GM12878 (cell line): ENCODE measurements at regions not wholly inside any gene's neighbourhood (a gene's known extent, or its start where the extent isn't known, plus 50 kb on each side); places are given as distances from the start of the nearest gene placed in this dataset.

Experiments used
- ATAC-seq: fragments of 200-7000 bp; cut with Tn5 transposase; 3 replicates; pipeline ENCODE4 v1.9.1; 2020; ENCODE audit warnings: mild to moderate bottlenecking, moderate library complexity
- BruUV-seq: library from RNA; stranded (reverse); fragments of 400-500 nt; replicated peaks from 2 replicates; lab custom pipeline; 2021; lab: Mats Ljungman, UMichigan
- CTCF ChIA-PET: fragments of 300-600 bp; sonication (Branson Sonifier 250); formaldehyde crosslinking; extraction: SDS; loops from one replicate; lab custom pipeline; 2021; ENCODE audit warnings: inconsistent platforms; lab: Yijun Ruan, JAX
- POLR2A ChIA-PET: fragments of 350-600 bp; formaldehyde crosslinking; extraction: SDS; loops from one replicate; lab custom pipeline; 2021; ENCODE audit warnings: inconsistent platforms; lab: Charles Lee
- RAD21 ChIA-PET: fragments of 300-600 bp; sonication (Branson Sonifier 250); formaldehyde crosslinking; loops from one replicate; lab custom pipeline; 2023; ENCODE audit warnings: antibody characterized with exemption; ENCODE audit not compliant: unreplicated experiment; lab: Charles Lee
- SMC1A ChIA-PET: fragments of 300-600 bp; sonication (Branson Sonifier 250); formaldehyde crosslinking; loops from one replicate; lab custom pipeline; 2023; ENCODE audit not compliant: unreplicated experiment, uncharacterized antibody; lab: Charles Lee
- DNase-seq: peaks from one replicate; pipeline ENCODE4 v3.0.0-alpha.2; 2011; ENCODE audit warnings: low read depth, low spot score
- FAIRE-seq: peaks from 3 replicates; lab custom pipeline; 2011; peaks lifted over from hg19 to GRCh38; lab: Jason Lieb, UNC
- H2AFZ ChIP-seq: 2 replicates; pipeline ENCODE4 v1.6.0; 2011; ENCODE audit warnings: low read depth, low read length, control low read depth; ENCODE audit not compliant: control insufficient read depth
- H3K27ac ChIP-seq: 2 replicates; pipeline ENCODE4 v1.5.1; 2011; ENCODE audit warnings: control low read depth; ENCODE audit not compliant: control insufficient read depth, insufficient read depth
- H3K27me3 ChIP-seq, 2 experiments: replicated peaks in 1 of 2; 2 replicates each; pipeline versions ENCODE4 v1.6.0 to v1.6.1; 2011; ENCODE audit warnings: low read length in 1 of 2; ENCODE audit not compliant: control insufficient read depth in 2 of 2, insufficient read depth in 2 of 2
- H3K36me3 ChIP-seq, 2 experiments: 2 replicates each; pipeline ENCODE4 v1.5.1; 2011; ENCODE audit warnings: low read length in 1 of 2; ENCODE audit not compliant: control insufficient read depth in 2 of 2, insufficient read depth in 2 of 2
- H3K4me1 ChIP-seq: 2 replicates; pipeline ENCODE4 v1.6.1; 2011; ENCODE audit warnings: mild to moderate bottlenecking, low read length, moderate library complexity, mixed read lengths; ENCODE audit not compliant: control insufficient read depth, insufficient read depth
- H3K4me2 ChIP-seq: 2 replicates; pipeline ENCODE4 v1.6.0; 2011; ENCODE audit warnings: control low read depth; ENCODE audit not compliant: control insufficient read depth, insufficient read depth
- H3K4me3 ChIP-seq: fragments of 200-600 bp; sonication (generic); 2 replicates; pipeline ENCODE4 v1.5.1; 2016
- H3K79me2 ChIP-seq: 2 replicates; pipeline ENCODE4 v1.6.0; 2011; ENCODE audit warnings: low read length; ENCODE audit not compliant: control insufficient read depth, insufficient read depth
- H3K9ac ChIP-seq: 2 replicates; pipeline ENCODE4 v1.8.0; 2011; ENCODE audit warnings: low read length, control low read depth, mixed read lengths; ENCODE audit not compliant: control insufficient read depth, insufficient read depth
- H3K9me3 ChIP-seq: replicated peaks from 3 replicates; pipeline ENCODE4 v1.5.1; 2011; ENCODE audit warnings: mild to moderate bottlenecking, low read length; ENCODE audit not compliant: control insufficient read depth, insufficient read depth
- H4K20me1 ChIP-seq: 2 replicates; pipeline ENCODE4 v1.6.0; 2011; ENCODE audit not compliant: control insufficient read depth, insufficient read depth
- BCL11A ChIP-seq: IDR thresholded peaks from 2 replicates; pipeline ENCODE4 v1.6.1; 2011; ENCODE audit warnings: low read depth, low read length
- CEBPB ChIP-seq, 2 experiments: fragments of 150-350 bp in 1 of 2; IDR thresholded peaks; 2 replicates each; pipeline ENCODE4 v1.6.1; 2012 to 2014; ENCODE audit warnings: low read depth in 2 of 2, low read length in 2 of 2, borderline replicate concordance in 1 of 2, inconsistent platforms in 1 of 2
- HCFC1 ChIP-seq: fragments of 150-350 bp; IDR thresholded peaks from 2 replicates; pipeline ENCODE4 v1.6.1; 2014; ENCODE audit warnings: low read length
- RBBP5 ChIP-seq: fragments of 200-600 bp; sonication (generic); conservative IDR thresholded peaks from 2 replicates; pipeline ENCODE4 v1.6.1; 2016
- RFX5 ChIP-seq: IDR thresholded peaks from 2 replicates; pipeline ENCODE4 v1.6.1; 2011; ENCODE audit warnings: low read depth, low read length, improper control_type of control experiment
- STAT1 ChIP-seq: fragments of 450-650 bp; conservative IDR thresholded peaks from 2 replicates; pipeline ENCODE4 v1.6.1; 2014; ENCODE audit warnings: antibody characterized with exemption, mild to moderate bottlenecking
- WRNIP1 ChIP-seq: IDR thresholded peaks from 2 replicates; pipeline ENCODE4 v1.6.1; 2011; ENCODE audit warnings: low read depth, low read length, improper control_type of control experiment, borderline replicate concordance
- ZBTB11 ChIP-seq: fragments of 450-650 bp; formaldehyde crosslinking; IDR thresholded peaks from 2 replicates; pipeline ENCODE4 v1.5.0; 2022; ENCODE audit warnings: mild to moderate bottlenecking, missing genetic modification characterization
- ZNF622 ChIP-seq: fragments of 450-650 bp; IDR thresholded peaks from 2 replicates; pipeline ENCODE4 v1.6.1; 2017; ENCODE audit warnings: mild to moderate bottlenecking, inconsistent platforms
- ZSCAN29 ChIP-seq: fragments of 450-650 bp; IDR thresholded peaks from 2 replicates; pipeline ENCODE4 v1.6.1; 2017; ENCODE audit warnings: mild to moderate bottlenecking, moderate library complexity
- WGBS: methylation state at CpG from one replicate; pipeline ENCODE4 v1.1.6; 2016; ENCODE audit warnings: low lambda C conversion rate; ENCODE audit not compliant: insufficient replicate concordance, insufficient coverage; ENCODE audit errors: missing lambda C conversion rate; 5-methylcytosine and 5-hydroxymethylcytosine counted together
- in situ Hi-C: fragments of 300-500 bp; cut with MboI; formaldehyde crosslinking; loops from 9 replicates; pipeline ENCODE4 v1.14.3; 2018; ENCODE audit warnings: mixed read lengths
- intact Hi-C: fragments of 100-400 bp; cut with micrococcal nuclease; formaldehyde crosslinking; loops from one replicate; pipeline ENCODE4 v1.14.2; 2022; ENCODE audit not compliant: unreplicated experiment
- TF ChIP-seq, protein P1 (sequence below): IDR thresholded peaks from 2 replicates; pipeline ENCODE4 v1.6.1; 2012; ENCODE audit warnings: improper control_type of control experiment, low read depth, low read length; ENCODE audit not compliant: insufficient replicate concordance

DNA sequence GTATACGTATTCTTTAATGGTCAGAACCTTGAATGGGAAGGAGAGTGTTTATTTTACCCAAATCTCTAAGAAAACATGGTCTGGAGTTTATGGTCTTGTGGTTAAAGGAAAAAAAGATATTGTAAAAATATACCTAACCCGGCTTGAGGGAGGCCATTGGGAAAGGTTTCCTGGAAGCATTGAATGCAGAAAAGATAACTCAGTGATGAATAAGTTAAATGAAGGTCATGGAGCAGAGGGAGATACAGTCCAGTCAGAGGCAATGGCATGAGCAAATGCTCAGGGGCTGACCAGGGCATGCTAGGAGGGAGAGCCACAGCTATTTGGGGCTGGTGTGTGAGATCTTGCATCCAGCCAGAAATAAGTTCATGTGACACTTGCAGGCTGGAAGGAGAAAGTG lies 430.4 kb upstream of the CDH5 start:
- ChIA-PET SMC1A (no interaction called here), CTCF (interaction anchor here (1.1 kb wide), 1 partner anchor 19 kb away, joined by 3 read pairs; no protein-coding TSS in a partner anchor), POLR2A (no interaction called here), RAD21 (no interaction called here)
- Histone ChIP-seq H2AFZ (no peak overlapping the region), H4K20me1 (no peaks in the 10 kb centered on the region), H3K4me1 (no peaks in the 10 kb centered on the region), H3K9me3 (no peaks in the 10 kb centered on the region), H3K27me3 (no peaks in the 10 kb centered on the region), H3K79me2 (no peaks in the 10 kb centered on the region), H3K4me2 (no peak overlapping the region), H3K9ac (no peak overlapping the region), H3K36me3 (no peaks in the 10 kb centered on the region), H3K27ac (no peak overlapping the region), H3K4me3 (no peak overlapping the region)
- intact Hi-C loops, result no loop called here
- no TSS peak for BruUV-seq
- no peak for FAIRE-seq
- no peak for DNase-seq
- ATAC-seq, result no peak
- in situ Hi-C loops, result no loop called here
- no peak for TF ChIP-seq ZSCAN29
- no peak for TF ChIP-seq ZNF622
- no peak for TF ChIP-seq CEBPB (IDR thresholded peaks at IDR 0.05; ENCODE audit: borderline replicate concordance in 1 of 2, low read depth in 2 of 2, low read length in 2 of 2)
- 5% methylated on average over 2 of the region's 2 CpGs for WGBS

DNA sequence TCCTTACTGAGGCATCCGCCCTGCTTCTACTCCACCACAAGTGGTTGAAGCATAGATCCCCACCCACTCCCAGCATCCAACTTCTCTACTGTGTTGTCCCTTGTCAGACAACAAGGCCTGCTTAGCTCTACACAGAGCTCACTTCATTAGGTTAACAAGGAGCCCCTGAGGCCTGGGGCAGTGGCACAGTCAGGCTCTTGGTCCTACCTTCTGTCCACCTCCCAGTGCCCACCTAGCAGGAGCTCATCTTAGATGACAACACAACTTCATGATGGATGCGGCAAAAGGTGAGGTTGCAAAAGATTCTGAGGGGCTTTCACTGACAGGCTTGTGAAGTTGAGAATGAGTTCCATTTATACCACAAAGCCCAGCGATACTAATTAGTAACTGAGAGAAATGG lies 432.0 kb upstream of the CDH5 start:
- no peak overlapping the region for H2AFZ ChIP-seq
- ChIA-PET SMC1A (no interaction called here), CTCF (no interaction called here), POLR2A (no interaction called here), RAD21 (no interaction called here)
- no peak for FAIRE-seq
- H3K4me3 ChIP-seq, result no peak overlapping the region
- intact Hi-C loops, result no loop called here
- no peaks in the 10 kb centered on the region for H3K36me3 ChIP-seq
- no peak overlapping the region for H3K4me2 ChIP-seq
- in situ Hi-C loops, result no loop called here
- no peaks in the 10 kb centered on the region for H4K20me1 ChIP-seq
- DNase-seq, result no peak
- H3K79me2 ChIP-seq, result no peaks in the 10 kb centered on the region
- no TSS peak for BruUV-seq
- no peaks in the 10 kb centered on the region for H3K9me3 ChIP-seq
- H3K27me3 ChIP-seq, result no peaks in the 10 kb centered on the region
- no peaks in the 10 kb centered on the region for H3K4me1 ChIP-seq
- H3K27ac ChIP-seq, result no peak overlapping the region
- no peak for ATAC-seq
- H3K9ac ChIP-seq, result no peak overlapping the region
- 57% methylated on average over 3 of the region's 3 CpGs for WGBS
- no peak for TF ChIP-seq RBBP5
- TF ChIP-seq HCFC1, result no peak
- no peak for TF ChIP-seq BCL11A
- TF ChIP-seq WRNIP1, result no peak
- no peak for TF ChIP-seq STAT1
- TF ChIP-seq RFX5, result no peak
- no peak for TF ChIP-seq ZBTB11 (CRISPR knock-in tag)
- TF ChIP-seq, protein P1, sequence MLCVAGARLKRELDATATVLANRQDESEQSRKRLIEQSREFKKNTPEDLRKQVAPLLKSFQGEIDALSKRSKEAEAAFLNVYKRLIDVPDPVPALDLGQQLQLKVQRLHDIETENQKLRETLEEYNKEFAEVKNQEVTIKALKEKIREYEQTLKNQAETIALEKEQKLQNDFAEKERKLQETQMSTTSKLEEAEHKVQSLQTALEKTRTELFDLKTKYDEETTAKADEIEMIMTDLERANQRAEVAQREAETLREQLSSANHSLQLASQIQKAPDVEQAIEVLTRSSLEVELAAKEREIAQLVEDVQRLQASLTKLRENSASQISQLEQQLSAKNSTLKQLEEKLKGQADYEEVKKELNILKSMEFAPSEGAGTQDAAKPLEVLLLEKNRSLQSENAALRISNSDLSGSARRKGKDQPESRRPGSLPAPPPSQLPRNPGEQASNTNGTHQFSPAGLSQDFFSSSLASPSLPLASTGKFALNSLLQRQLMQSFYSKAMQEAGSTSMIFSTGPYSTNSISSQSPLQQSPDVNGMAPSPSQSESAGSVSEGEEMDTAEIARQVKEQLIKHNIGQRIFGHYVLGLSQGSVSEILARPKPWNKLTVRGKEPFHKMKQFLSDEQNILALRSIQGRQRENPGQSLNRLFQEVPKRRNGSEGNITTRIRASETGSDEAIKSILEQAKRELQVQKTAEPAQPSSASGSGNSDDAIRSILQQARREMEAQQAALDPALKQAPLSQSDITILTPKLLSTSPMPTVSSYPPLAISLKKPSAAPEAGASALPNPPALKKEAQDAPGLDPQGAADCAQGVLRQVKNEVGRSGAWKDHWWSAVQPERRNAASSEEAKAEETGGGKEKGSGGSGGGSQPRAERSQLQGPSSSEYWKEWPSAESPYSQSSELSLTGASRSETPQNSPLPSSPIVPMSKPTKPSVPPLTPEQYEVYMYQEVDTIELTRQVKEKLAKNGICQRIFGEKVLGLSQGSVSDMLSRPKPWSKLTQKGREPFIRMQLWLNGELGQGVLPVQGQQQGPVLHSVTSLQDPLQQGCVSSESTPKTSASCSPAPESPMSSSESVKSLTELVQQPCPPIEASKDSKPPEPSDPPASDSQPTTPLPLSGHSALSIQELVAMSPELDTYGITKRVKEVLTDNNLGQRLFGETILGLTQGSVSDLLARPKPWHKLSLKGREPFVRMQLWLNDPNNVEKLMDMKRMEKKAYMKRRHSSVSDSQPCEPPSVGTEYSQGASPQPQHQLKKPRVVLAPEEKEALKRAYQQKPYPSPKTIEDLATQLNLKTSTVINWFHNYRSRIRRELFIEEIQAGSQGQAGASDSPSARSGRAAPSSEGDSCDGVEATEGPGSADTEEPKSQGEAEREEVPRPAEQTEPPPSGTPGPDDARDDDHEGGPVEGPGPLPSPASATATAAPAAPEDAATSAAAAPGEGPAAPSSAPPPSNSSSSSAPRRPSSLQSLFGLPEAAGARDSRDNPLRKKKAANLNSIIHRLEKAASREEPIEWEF, result no peak
